ENCODE measurements at regions not wholly inside any gene's neighbourhood (a gene's known extent, or its start where the extent isn't known, plus 50 kb on each side); places are given as distances from the start of the nearest gene placed in this dataset.

DNA sequence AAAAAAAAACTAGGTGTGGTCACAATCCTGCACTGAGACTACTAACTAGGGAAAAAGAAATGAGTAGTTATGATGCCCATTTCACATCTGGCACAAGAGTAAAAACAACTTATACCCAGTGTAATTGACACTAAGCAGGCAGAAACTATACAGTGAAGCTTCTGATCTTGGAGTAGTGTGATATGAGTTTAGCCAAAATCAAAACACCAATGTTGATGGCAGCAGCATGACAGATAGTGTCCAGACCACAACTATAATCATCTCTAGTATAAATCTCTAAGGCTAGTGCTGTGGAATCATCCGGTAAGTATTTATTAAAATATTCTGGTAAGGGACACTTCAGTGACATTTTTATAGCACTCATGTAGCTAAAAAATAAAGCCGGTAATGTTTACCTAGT is 108.5 kb upstream of the EPHA6 start:
- TF ChIP-seq, protein P1, sequence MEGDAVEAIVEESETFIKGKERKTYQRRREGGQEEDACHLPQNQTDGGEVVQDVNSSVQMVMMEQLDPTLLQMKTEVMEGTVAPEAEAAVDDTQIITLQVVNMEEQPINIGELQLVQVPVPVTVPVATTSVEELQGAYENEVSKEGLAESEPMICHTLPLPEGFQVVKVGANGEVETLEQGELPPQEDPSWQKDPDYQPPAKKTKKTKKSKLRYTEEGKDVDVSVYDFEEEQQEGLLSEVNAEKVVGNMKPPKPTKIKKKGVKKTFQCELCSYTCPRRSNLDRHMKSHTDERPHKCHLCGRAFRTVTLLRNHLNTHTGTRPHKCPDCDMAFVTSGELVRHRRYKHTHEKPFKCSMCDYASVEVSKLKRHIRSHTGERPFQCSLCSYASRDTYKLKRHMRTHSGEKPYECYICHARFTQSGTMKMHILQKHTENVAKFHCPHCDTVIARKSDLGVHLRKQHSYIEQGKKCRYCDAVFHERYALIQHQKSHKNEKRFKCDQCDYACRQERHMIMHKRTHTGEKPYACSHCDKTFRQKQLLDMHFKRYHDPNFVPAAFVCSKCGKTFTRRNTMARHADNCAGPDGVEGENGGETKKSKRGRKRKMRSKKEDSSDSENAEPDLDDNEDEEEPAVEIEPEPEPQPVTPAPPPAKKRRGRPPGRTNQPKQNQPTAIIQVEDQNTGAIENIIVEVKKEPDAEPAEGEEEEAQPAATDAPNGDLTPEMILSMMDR (IDR thresholded peaks at IDR 0.05) = no peak
- TF ChIP-seq POLR2AphosphoS5 (IDR thresholded peaks at IDR 0.05) (no peak), POLR2A (IDR thresholded peaks at IDR 0.05) (no peak)

All from gastroesophageal sphincter (tissue), 3 donors.